Neural cell (in vitro differentiated cells): ENCODE measurements at regions not wholly inside any gene's neighbourhood (a gene's known extent, or its start where the extent isn't known, plus 50 kb on each side); places are given as distances from the start of the nearest gene placed in this dataset.

Experiments
- H2AFZ ChIP-seq: fragments of 200-600, 300-800 bp; sonication (generic), shearing (Covaris generic); 2 replicates; pipeline ENCODE4 v1.6.0; 2014; ENCODE audit warnings: low read depth, mild to moderate bottlenecking, antibody characterized with exemption, low read length, moderate library complexity
- H3F3A ChIP-seq: fragments of 200-600 bp; shearing (Covaris generic); 2 replicates; pipeline ENCODE4 v1.6.1; 2016; ENCODE audit warnings: mild to moderate bottlenecking, moderate library complexity, mixed read lengths, antibody characterized with exemption, low read length; ENCODE audit not compliant: insufficient read depth, poor library complexity, severe bottlenecking
- H3K27ac ChIP-seq: fragments of 200-600, 300-800 bp; sonication (generic), shearing (Covaris generic); 2 replicates; pipeline ENCODE4 v1.5.1; 2014; ENCODE audit warnings: mild to moderate bottlenecking, low read length, moderate library complexity
- H3K27me3 ChIP-seq: fragments of 300-800, 200-600 bp; sonication (generic), shearing (Covaris generic); 2 replicates; pipeline ENCODE4 v1.6.0; 2014; ENCODE audit warnings: mild to moderate bottlenecking, low read depth, low read length, moderate library complexity; ENCODE audit not compliant: insufficient read depth
- H3K36me3 ChIP-seq: fragments of 300-800, 200-600 bp; sonication (generic), shearing (Covaris generic); 2 replicates; pipeline ENCODE4 v1.5.1; 2014; ENCODE audit warnings: mild to moderate bottlenecking, antibody characterized with exemption, low read length, moderate library complexity; ENCODE audit not compliant: insufficient read depth
- H3K4me2 ChIP-seq: fragments of 300-800, 200-600 bp; sonication (generic), shearing (Covaris generic); 2 replicates; pipeline ENCODE4 v1.6.0; 2014; ENCODE audit warnings: mild to moderate bottlenecking, low read length
- H3K4me3 ChIP-seq: fragments of 300-800, 200-600 bp; sonication (generic), shearing (Covaris generic); 2 replicates; pipeline ENCODE4 v1.5.1; 2014; ENCODE audit warnings: mild to moderate bottlenecking, low read length, moderate library complexity
- H3K79me2 ChIP-seq: fragments of 200-600 bp; shearing (Covaris generic); replicated peaks from 2 replicates; pipeline ENCODE4 v1.6.0; 2014; ENCODE audit warnings: mild to moderate bottlenecking, low read length, moderate library complexity; ENCODE audit not compliant: insufficient read depth
- H3K9ac ChIP-seq: fragments of 300-800, 200-600 bp; sonication (generic), shearing (Covaris generic); 2 replicates; pipeline ENCODE4 v1.6.1; 2016; ENCODE audit warnings: mild to moderate bottlenecking, low read length, mixed read lengths
- H3K9me2 ChIP-seq: fragments of 200-600 bp; shearing (Covaris generic); 2 replicates; pipeline ENCODE4 v1.6.1; 2016; ENCODE audit warnings: mild to moderate bottlenecking, low read length, mixed read lengths; ENCODE audit not compliant: insufficient read depth
- H3K9me3 ChIP-seq: fragments of 200-600, 300-800 bp; sonication (generic), shearing (Covaris generic); 2 replicates; pipeline ENCODE4 v1.6.1; 2016; ENCODE audit warnings: mild to moderate bottlenecking, mixed run types, low read length, moderate library complexity, mixed read lengths
- H4K20me1 ChIP-seq: fragments of 200-600 bp; shearing (Covaris generic); 2 replicates; pipeline ENCODE4 v1.6.1; 2016; ENCODE audit warnings: mild to moderate bottlenecking, mixed run types; ENCODE audit not compliant: insufficient read depth
- EP300 ChIP-seq: fragments of 450-650 bp; conservative IDR thresholded peaks from 2 replicates; pipeline ENCODE4 v1.6.1; 2014; ENCODE audit warnings: antibody characterized with exemption, mild to moderate bottlenecking, moderate library complexity; ENCODE audit not compliant: poor library complexity, severe bottlenecking
- EZH2 ChIP-seq: fragments of 200-600, 300-800 bp; shearing (Covaris generic), sonication (generic); IDR thresholded peaks from 2 replicates; pipeline ENCODE4 v1.6.1; 2014; ENCODE audit warnings: antibody characterized with exemption, low read length, borderline replicate concordance, mild to moderate bottlenecking; ENCODE audit not compliant: insufficient read depth, poor library complexity, severe bottlenecking
- MXI1 ChIP-seq: fragments of 450-650 bp; conservative IDR thresholded peaks from 2 replicates; pipeline ENCODE4 v1.6.1; 2014; ENCODE audit warnings: antibody characterized with exemption, mild to moderate bottlenecking; ENCODE audit not compliant: poor library complexity, severe bottlenecking
- POLR2AphosphoS5 ChIP-seq: IDR thresholded peaks from 2 replicates; pipeline ENCODE4 v1.6.1; 2012
- RAD21 ChIP-seq: fragments of 450-650 bp; conservative IDR thresholded peaks from 2 replicates; pipeline ENCODE4 v1.6.1; 2014; ENCODE audit warnings: antibody characterized with exemption, mild to moderate bottlenecking, moderate library complexity
- SMC3 ChIP-seq: fragments of 450-650 bp; conservative IDR thresholded peaks from 2 replicates; pipeline ENCODE4 v1.6.1; 2014; ENCODE audit warnings: antibody characterized with exemption, mild to moderate bottlenecking, moderate library complexity; ENCODE audit not compliant: poor library complexity
- TAF1 ChIP-seq: IDR thresholded peaks from 2 replicates; pipeline ENCODE4 v1.6.1; 2012; ENCODE audit warnings: low read depth
- TF ChIP-seq, protein P1 (sequence below): IDR thresholded peaks from 2 replicates; pipeline ENCODE4 v1.6.1; 2012; ENCODE audit warnings: borderline replicate concordance
- TF ChIP-seq, protein P2 (sequence below): fragments of 450-650 bp; IDR thresholded peaks from 2 replicates; pipeline ENCODE4 v1.5.1; 2014; ENCODE audit warnings: antibody characterized with exemption, mild to moderate bottlenecking, moderate library complexity; ENCODE audit not compliant: poor library complexity, severe bottlenecking

DNA sequence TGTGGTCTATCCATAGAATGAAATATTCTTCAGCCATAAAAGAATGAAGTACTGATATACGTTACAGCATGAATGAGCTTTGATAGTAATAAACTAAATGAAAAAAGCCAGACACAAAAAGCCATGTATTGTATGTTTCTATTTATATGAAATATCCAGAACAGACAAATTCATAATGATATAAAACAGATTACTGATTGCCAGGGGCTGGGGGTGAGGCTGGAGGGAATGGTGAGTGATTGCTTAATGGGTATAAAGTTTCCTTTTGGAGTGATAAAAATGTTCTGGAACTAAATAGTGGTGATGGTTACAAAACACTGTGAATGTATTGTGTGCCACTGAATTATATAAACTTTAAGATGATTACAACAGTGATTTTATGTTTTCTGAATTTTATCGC is 200.5 kb downstream of the MC4R start:
- Histone ChIP-seq H3K9me2 (no peaks in the 10 kb centered on the region), H3K9ac (no peak overlapping the region), H3K27ac (no peak overlapping the region), H3F3A (no peaks in the 10 kb centered on the region), H3K9me3 (no peaks in the 10 kb centered on the region), H3K4me2 (no peak overlapping the region), H3K79me2 (no peaks in the 10 kb centered on the region), H3K4me3 (no peak overlapping the region), H4K20me1 (no peaks in the 10 kb centered on the region), H2AFZ (no peak overlapping the region), H3K36me3 (no peaks in the 10 kb centered on the region), H3K27me3 (no peaks in the 10 kb centered on the region)
- TF ChIP-seq TAF1 (no peak), EZH2 (no peak), POLR2AphosphoS5 (no peak), MXI1 (no peak), RAD21 (no peak), EP300 (no peak), SMC3 (no peak)
- TF ChIP-seq, protein P1, sequence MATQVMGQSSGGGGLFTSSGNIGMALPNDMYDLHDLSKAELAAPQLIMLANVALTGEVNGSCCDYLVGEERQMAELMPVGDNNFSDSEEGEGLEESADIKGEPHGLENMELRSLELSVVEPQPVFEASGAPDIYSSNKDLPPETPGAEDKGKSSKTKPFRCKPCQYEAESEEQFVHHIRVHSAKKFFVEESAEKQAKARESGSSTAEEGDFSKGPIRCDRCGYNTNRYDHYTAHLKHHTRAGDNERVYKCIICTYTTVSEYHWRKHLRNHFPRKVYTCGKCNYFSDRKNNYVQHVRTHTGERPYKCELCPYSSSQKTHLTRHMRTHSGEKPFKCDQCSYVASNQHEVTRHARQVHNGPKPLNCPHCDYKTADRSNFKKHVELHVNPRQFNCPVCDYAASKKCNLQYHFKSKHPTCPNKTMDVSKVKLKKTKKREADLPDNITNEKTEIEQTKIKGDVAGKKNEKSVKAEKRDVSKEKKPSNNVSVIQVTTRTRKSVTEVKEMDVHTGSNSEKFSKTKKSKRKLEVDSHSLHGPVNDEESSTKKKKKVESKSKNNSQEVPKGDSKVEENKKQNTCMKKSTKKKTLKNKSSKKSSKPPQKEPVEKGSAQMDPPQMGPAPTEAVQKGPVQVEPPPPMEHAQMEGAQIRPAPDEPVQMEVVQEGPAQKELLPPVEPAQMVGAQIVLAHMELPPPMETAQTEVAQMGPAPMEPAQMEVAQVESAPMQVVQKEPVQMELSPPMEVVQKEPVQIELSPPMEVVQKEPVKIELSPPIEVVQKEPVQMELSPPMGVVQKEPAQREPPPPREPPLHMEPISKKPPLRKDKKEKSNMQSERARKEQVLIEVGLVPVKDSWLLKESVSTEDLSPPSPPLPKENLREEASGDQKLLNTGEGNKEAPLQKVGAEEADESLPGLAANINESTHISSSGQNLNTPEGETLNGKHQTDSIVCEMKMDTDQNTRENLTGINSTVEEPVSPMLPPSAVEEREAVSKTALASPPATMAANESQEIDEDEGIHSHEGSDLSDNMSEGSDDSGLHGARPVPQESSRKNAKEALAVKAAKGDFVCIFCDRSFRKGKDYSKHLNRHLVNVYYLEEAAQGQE = no peak
- TF ChIP-seq, protein P2, sequence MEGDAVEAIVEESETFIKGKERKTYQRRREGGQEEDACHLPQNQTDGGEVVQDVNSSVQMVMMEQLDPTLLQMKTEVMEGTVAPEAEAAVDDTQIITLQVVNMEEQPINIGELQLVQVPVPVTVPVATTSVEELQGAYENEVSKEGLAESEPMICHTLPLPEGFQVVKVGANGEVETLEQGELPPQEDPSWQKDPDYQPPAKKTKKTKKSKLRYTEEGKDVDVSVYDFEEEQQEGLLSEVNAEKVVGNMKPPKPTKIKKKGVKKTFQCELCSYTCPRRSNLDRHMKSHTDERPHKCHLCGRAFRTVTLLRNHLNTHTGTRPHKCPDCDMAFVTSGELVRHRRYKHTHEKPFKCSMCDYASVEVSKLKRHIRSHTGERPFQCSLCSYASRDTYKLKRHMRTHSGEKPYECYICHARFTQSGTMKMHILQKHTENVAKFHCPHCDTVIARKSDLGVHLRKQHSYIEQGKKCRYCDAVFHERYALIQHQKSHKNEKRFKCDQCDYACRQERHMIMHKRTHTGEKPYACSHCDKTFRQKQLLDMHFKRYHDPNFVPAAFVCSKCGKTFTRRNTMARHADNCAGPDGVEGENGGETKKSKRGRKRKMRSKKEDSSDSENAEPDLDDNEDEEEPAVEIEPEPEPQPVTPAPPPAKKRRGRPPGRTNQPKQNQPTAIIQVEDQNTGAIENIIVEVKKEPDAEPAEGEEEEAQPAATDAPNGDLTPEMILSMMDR = no peak

DNA sequence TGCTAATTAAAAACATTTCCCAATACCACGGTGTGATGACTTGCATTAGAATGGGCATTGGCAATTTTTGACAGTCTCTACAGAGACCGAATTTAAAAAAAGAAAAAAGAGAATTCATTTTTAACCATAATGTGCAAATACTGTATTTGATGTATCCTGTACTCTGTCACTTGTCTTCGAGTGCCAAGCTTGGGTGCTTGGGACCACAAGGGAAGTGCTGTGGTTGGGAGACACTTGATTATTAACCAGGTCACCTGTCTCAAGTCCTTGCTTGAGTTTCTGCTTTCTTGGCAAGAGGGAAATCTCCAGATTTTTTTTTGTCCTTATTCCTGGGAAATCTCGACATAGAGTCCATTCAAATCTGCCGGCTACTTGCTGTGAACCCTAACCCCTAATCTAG is 209.0 kb downstream of the MC4R start:
- Histone ChIP-seq H3K9ac (no peak overlapping the region), H3K27me3 (no peaks in the 10 kb centered on the region), H3K9me3 (no peaks in the 10 kb centered on the region), H3K27ac (no peak overlapping the region), H3K79me2 (no peaks in the 10 kb centered on the region), H3K4me3 (no peak overlapping the region), H4K20me1 (no peaks in the 10 kb centered on the region), H3K4me2 (no peak overlapping the region), H3K36me3 (no peaks in the 10 kb centered on the region), H3F3A (no peaks in the 10 kb centered on the region), H3K9me2 (no peaks in the 10 kb centered on the region), H2AFZ (no peak overlapping the region)
- TF ChIP-seq RAD21 (no peak), MXI1 (no peak), EZH2 (no peak), TAF1 (no peak), SMC3 (no peak), EP300 (no peak), POLR2AphosphoS5 (no peak)
- TF ChIP-seq, protein P2 = no peak
- TF ChIP-seq, protein P1 = no peak
